GM10266 (cell line): ENCODE measurements at regions not wholly inside any gene's neighbourhood (a gene's known extent, or its start where the extent isn't known, plus 50 kb on each side); places are given as distances from the start of the nearest gene placed in this dataset.

Experiments
- DNase-seq: peaks from one replicate; pipeline ENCODE4 v3.0.0; 2012; ENCODE audit errors: extremely low spot score
- CTCF ChIP-seq: IDR thresholded peaks from 2 replicates; pipeline ENCODE4 v1.5.1; 2012; ENCODE audit warnings: mild to moderate bottlenecking, low read depth; ENCODE audit not compliant: control insufficient read depth, insufficient read depth; ENCODE audit errors: missing control alignments

GRCh38 chr13:105897575-105897974 is 637.9 kb downstream of the EFNB2 start:
- TF ChIP-seq CTCF = no peak

GRCh38 chr13:105894697-105895096 is 640.8 kb downstream of the EFNB2 start:
- no peak for TF ChIP-seq CTCF
- no peak for DNase-seq

More at GRCh38 chr13:105897575-105897974, 637.9 kb downstream of the EFNB2 start:
- no peak for DNase-seq

GRCh38 chr13:105890509-105890908 is 645.0 kb downstream of the EFNB2 start:
- TF ChIP-seq CTCF = no peak
- no peak for DNase-seq

GRCh38 chr13:105878119-105878700 is 657.3 kb downstream of the EFNB2 start:
- no peak for DNase-seq
- TF ChIP-seq CTCF = no peak

- DNase-seq = no peak
- TF ChIP-seq CTCF = no peak
Measured at GRCh38 chr13:105874814-105875213, 660.6 kb downstream of the EFNB2 start.

GRCh38 chr13:105871768-105872167 is 663.7 kb downstream of the EFNB2 start:
- DNase-seq = no peak
- TF ChIP-seq CTCF = no peak

- DNase-seq = no peak
- no peak for TF ChIP-seq CTCF
Measured at GRCh38 chr13:105871326-105871725, 664.1 kb downstream of the EFNB2 start.
